SK-N-SH (cell line): ENCODE measurements at regions not wholly inside any gene's neighbourhood (a gene's known extent, or its start where the extent isn't known, plus 50 kb on each side); places are given as distances from the start of the nearest gene placed in this dataset.

ENCODE experiments used
- CTCF ChIA-PET: fragments of 300-600, 350-600 bp; formaldehyde crosslinking; extraction: SDS; loops from one replicate; lab custom pipeline; 2021; lab: Yijun Ruan, JAX
- POLR2A ChIA-PET: fragments of 350-600 bp; sonication (Branson Sonifier 250); formaldehyde crosslinking; extraction: SDS; loops from one replicate; lab custom pipeline; 2020; ENCODE audit warnings: antibody characterized with exemption, inconsistent platforms; lab: Yijun Ruan, JAX
- DNase-seq: peaks from one replicate; pipeline ENCODE4 v3.0.0; 2012
- H2AFZ ChIP-seq: fragments of 200-600 bp; sonication (generic); 2 replicates; pipeline ENCODE4 v1.8.1; 2016; ENCODE audit warnings: antibody characterized with exemption, mild to moderate bottlenecking, low read depth
- H3F3A ChIP-seq: fragments of 200-600 bp; sonication (generic); replicated peaks from 2 replicates; pipeline ENCODE3; 2016; ENCODE audit warnings: antibody characterized with exemption, mild to moderate bottlenecking; ENCODE audit not compliant: insufficient read depth
- H3K27ac ChIP-seq, 2 experiments: fragments of 200-500 bp in 1 of 2; fragments of 200-600 bp in 1 of 2; sonication (Bioruptor generic) in 1 of 2; sonication (generic), shearing (Covaris generic) in 1 of 2; 2 replicates each; pipeline versions ENCODE4 v1.5.1 to v1.6.1; 2014 to 2016; ENCODE audit warnings: low read depth in 2 of 2, inconsistent platforms in 1 of 2, low read length in 1 of 2, mild to moderate bottlenecking in 1 of 2, mixed read lengths in 1 of 2
- H3K27me3 ChIP-seq: fragments of 200-600 bp; sonication (generic), shearing (Covaris generic); 2 replicates; pipeline ENCODE4 v1.6.1; 2016; ENCODE audit warnings: mixed run types; ENCODE audit not compliant: insufficient read depth
- H3K36me3 ChIP-seq, 2 experiments: fragments of 200-500 bp in 1 of 2; fragments of 200-600 bp in 1 of 2; sonication (Bioruptor generic) in 1 of 2; sonication (generic) in 1 of 2; replicated peaks in 1 of 2; 2 replicates each; pipeline versions ENCODE3 to v1.5.1; 2014 to 2016; ENCODE audit warnings: low read length in 1 of 2, mild to moderate bottlenecking in 1 of 2; ENCODE audit not compliant: insufficient read depth in 2 of 2, control insufficient read depth in 1 of 2
- H3K4me1 ChIP-seq, 2 experiments: fragments of 200-500 bp in 1 of 2; fragments of 200-600 bp in 1 of 2; sonication (Bioruptor generic) in 1 of 2; sonication (generic), shearing (Covaris generic) in 1 of 2; 2 replicates each; pipeline versions ENCODE4 v1.5.1 to v1.6.1; 2014 to 2016; ENCODE audit warnings: low read depth in 1 of 2, low read length in 1 of 2, mixed run types in 1 of 2; ENCODE audit not compliant: insufficient read depth in 2 of 2, control insufficient read depth in 1 of 2
- H3K4me2 ChIP-seq: fragments of 200-600 bp; sonication (generic), shearing (Covaris generic); 2 replicates; pipeline ENCODE4 v1.6.1; 2017; ENCODE audit warnings: mixed run types
- H3K4me3 ChIP-seq, 2 experiments: fragments of 200-500 bp in 1 of 2; fragments of 200-600 bp in 1 of 2; sonication (Bioruptor generic) in 1 of 2; sonication (generic), shearing (Covaris generic) in 1 of 2; 2 replicates each; pipeline versions ENCODE4 v1.5.1 to v1.8.1; 2014 to 2016; ENCODE audit warnings: low read depth in 2 of 2, inconsistent platforms in 1 of 2, low read length in 1 of 2, mild to moderate bottlenecking in 1 of 2, mixed read lengths in 1 of 2, moderate library complexity in 1 of 2
- H3K79me2 ChIP-seq: fragments of 200-600 bp; sonication (generic); 2 replicates; pipeline ENCODE4 v1.8.1; 2017; ENCODE audit warnings: mild to moderate bottlenecking; ENCODE audit not compliant: insufficient read depth
- H3K9ac ChIP-seq: fragments of 200-600 bp; sonication (generic); 2 replicates; pipeline ENCODE4 v1.6.1; 2017; ENCODE audit warnings: mixed run types
- H3K9me2 ChIP-seq: fragments of 200-600 bp; sonication (generic); 2 replicates; pipeline ENCODE4 v1.6.1; 2017; ENCODE audit warnings: mixed run types
- H3K9me3 ChIP-seq: fragments of 200-600 bp; sonication (generic); 2 replicates; pipeline ENCODE4 v1.6.1; 2017; ENCODE audit warnings: mixed run types, mild to moderate bottlenecking, moderate library complexity
- H4K20me1 ChIP-seq: fragments of 200-600 bp; sonication (generic); 2 replicates; pipeline ENCODE4 v1.6.1; 2017; ENCODE audit warnings: mild to moderate bottlenecking, mixed run types; ENCODE audit not compliant: insufficient read depth
- CTCF ChIP-seq: fragments of 200-600 bp; sonication (generic); IDR thresholded peaks from 2 replicates; pipeline ENCODE4 v1.6.1; 2017; ENCODE audit warnings: antibody characterized with exemption, mild to moderate bottlenecking, moderate library complexity
- ELF1 ChIP-seq: IDR thresholded peaks from 2 replicates; pipeline ENCODE4 v1.4.0; 2012
- GATA2 ChIP-seq: sonication (generic); formaldehyde crosslinking; IDR thresholded peaks from 2 replicates; pipeline ENCODE4 v1.5.0; 2020; ENCODE audit warnings: mild to moderate bottlenecking, missing genetic modification reagents
- IRF3 ChIP-seq: fragments of 150-350 bp; IDR thresholded peaks from 2 replicates; pipeline ENCODE4 v1.6.1; 2016; ENCODE audit warnings: mild to moderate bottlenecking, low read depth, low read length
- NFIC ChIP-seq: IDR thresholded peaks from 2 replicates; pipeline ENCODE4 v1.4.0; 2012; ENCODE audit warnings: borderline replicate concordance
- NRF1 ChIP-seq: IDR thresholded peaks from 2 replicates; pipeline ENCODE4 v1.6.1; 2012; ENCODE audit warnings: low read depth, mild to moderate bottlenecking, low read length
- POLR2AphosphoS5 ChIP-seq: IDR thresholded peaks from 2 replicates; pipeline ENCODE4 v1.6.1; 2012; ENCODE audit warnings: low read depth, low read length
- RAD21 ChIP-seq: IDR thresholded peaks from 2 replicates; pipeline ENCODE4 v1.6.1; 2012; ENCODE audit warnings: mild to moderate bottlenecking, low read length
- RCOR1 ChIP-seq: fragments of 150-350 bp; IDR thresholded peaks from 2 replicates; pipeline ENCODE4 v1.6.1; 2017; ENCODE audit warnings: antibody characterized with exemption, low read length
- REST ChIP-seq: IDR thresholded peaks from 2 replicates; pipeline ENCODE4 v1.6.1; 2012; ENCODE audit warnings: mild to moderate bottlenecking, low read depth, low read length, moderate library complexity
- RFX5 ChIP-seq: IDR thresholded peaks from 2 replicates; pipeline ENCODE4 v1.6.1; 2012; ENCODE audit warnings: mild to moderate bottlenecking, improper control_type of control experiment, low read length
- USF2 ChIP-seq: fragments of 150-350 bp; IDR thresholded peaks from 2 replicates; pipeline ENCODE4 v1.6.1; 2017; ENCODE audit warnings: antibody characterized with exemption, low read length, low read depth, borderline replicate concordance
- YY1 ChIP-seq: IDR thresholded peaks from 2 replicates; pipeline ENCODE4 v1.4.0; 2012; ENCODE audit warnings: low read depth, mild to moderate bottlenecking
- WGBS: methylation state at CpG from one replicate; pipeline ENCODE4 v1.1.6; 2017; ENCODE audit warnings: low lambda C conversion rate; 5-methylcytosine and 5-hydroxymethylcytosine counted together

GRCh38 chrX:98398542-98398941 lies 1514.8 kb downstream of the RPA4 start:
- 0% methylated on average over 1 of the region's 1 CpG for WGBS
- no peaks in the 10 kb centered on the region for H4K20me1 ChIP-seq
- no peak overlapping the region for H3K27ac ChIP-seq
- no peaks in the 10 kb centered on the region for H3K9me3 ChIP-seq
- no peaks in the 10 kb centered on the region for H3K9me2 ChIP-seq
- no peak for TF ChIP-seq CTCF
- TF ChIP-seq, all 33 proteins: peak for 0
- no peak for DNase-seq
- no peaks in the 10 kb centered on the region for H3K79me2 ChIP-seq
- no peaks in the 10 kb centered on the region for H3K4me1 ChIP-seq
- no peak overlapping the region for H2AFZ ChIP-seq
- H3K4me3 ChIP-seq: no peak overlapping the region
- no peaks in the 10 kb centered on the region for H3F3A ChIP-seq
- H3K4me2 ChIP-seq: no peak overlapping the region
- H3K36me3 ChIP-seq: no peaks in the 10 kb centered on the region
- ChIA-PET POLR2A (no interaction called here), CTCF (no interaction called here)
- no peaks in the 10 kb centered on the region for H3K27me3 ChIP-seq
- no peak overlapping the region for H3K9ac ChIP-seq

GRCh38 chrX:98405376-98405775 lies 1521.7 kb downstream of the RPA4 start:
- Histone ChIP-seq H4K20me1 (no peaks in the 10 kb centered on the region), H3K79me2 (no peaks in the 10 kb centered on the region), H3K9me3 (no peaks in the 10 kb centered on the region), H3K4me2 (no peak overlapping the region), H3K9me2 (no peaks in the 10 kb centered on the region), H3K36me3 (no peaks in the 10 kb centered on the region), H3K4me3 (no peak overlapping the region), H3F3A (no peaks in the 10 kb centered on the region), H3K4me1 (no peaks in the 10 kb centered on the region), H2AFZ (no peak overlapping the region), H3K27me3 (no peaks in the 10 kb centered on the region), H3K9ac (no peak overlapping the region), H3K27ac (no peak overlapping the region)
- CTCF ChIA-PET: no interaction called here
- 6% methylated on average over 1 of the region's 1 CpG for WGBS
- no peak for TF ChIP-seq RFX5
- no peak for DNase-seq
- POLR2A ChIA-PET: no interaction called here

- Histone ChIP-seq H3K27ac (no peak overlapping the region), H3F3A (no peaks in the 10 kb centered on the region), H3K4me1 (no peaks in the 10 kb centered on the region), H3K4me3 (no peak overlapping the region), H2AFZ (no peak overlapping the region), H3K36me3 (no peaks in the 10 kb centered on the region), H4K20me1 (no peaks in the 10 kb centered on the region), H3K79me2 (no peaks in the 10 kb centered on the region), H3K9ac (no peak overlapping the region), H3K9me2 (no peaks in the 10 kb centered on the region), H3K4me2 (no peak overlapping the region), H3K9me3 (no peaks in the 10 kb centered on the region), H3K27me3 (no peaks in the 10 kb centered on the region)
- CTCF ChIA-PET: no interaction called here
- POLR2A ChIA-PET: no interaction called here
- DNase-seq: no peak
- 21% methylated on average over 4 of the region's 4 CpGs for WGBS
- TF ChIP-seq CTCF (no peak), USF2 (no peak), GATA2 (no peak), YY1 (no peak), REST (no peak), IRF3 (no peak), RCOR1 (no peak), ELF1 (no peak), RFX5 (no peak), POLR2AphosphoS5 (no peak), NFIC (no peak), RAD21 (no peak), NRF1 (no peak)
Observed at GRCh38 chrX:98407584-98407983, 1523.9 kb downstream of the RPA4 start.
